Psoas muscle (tissue), 7 donors: ENCODE measurements at regions not wholly inside any gene's neighbourhood (a gene's known extent, or its start where the extent isn't known, plus 50 kb on each side); places are given as distances from the start of the nearest gene placed in this dataset.
A peak's percentile ranks its signal among the peaks of the same experiment; 100 is the strongest.
"Not testable (repeated sequence)": the region's sequence is repeated elsewhere in the genome, so short reads cannot be mapped to it uniquely, and the experiment has no call there.

Experiments
- ATAC-seq, 4 donors: fragments of 200-7000 bp; cut with Tn5 transposase; one replicate each; pipeline ENCODE4 v1.9.1; 2020; ENCODE audit warnings: moderate library complexity in 3 of 4, mild to moderate bottlenecking in 2 of 4
- DNase-seq, 2 donors: peaks; one replicate each; pipeline ENCODE4 v3.0.0-alpha.2; 2020
- H3K27ac ChIP-seq: fragments of 200-600 bp; one replicate; pipeline ENCODE4 v1.8.0; 2022
- H3K27me3 ChIP-seq, 3 donors: fragments of 200-600 bp in 1 of 3; one replicate each; pipeline versions ENCODE4 v1.6.1 to v1.8.0; 2013 to 2022; ENCODE audit warnings: low read length in 2 of 3, mild to moderate bottlenecking in 2 of 3, moderate library complexity in 1 of 3; ENCODE audit not compliant: insufficient read depth in 3 of 3
- H3K36me3 ChIP-seq, 2 donors: fragments of 200-600 bp in 1 of 2; one replicate each; pipeline versions ENCODE4 v1.6.1 to v1.8.0; 2013 to 2022; ENCODE audit warnings: low read depth in 1 of 2, mild to moderate bottlenecking in 1 of 2, moderate library complexity in 1 of 2; ENCODE audit not compliant: insufficient read depth in 1 of 2
- H3K4me1 ChIP-seq: fragments of 200-600 bp; one replicate; pipeline ENCODE4 v1.8.0; 2022
- H3K4me3 ChIP-seq: fragments of 200-600 bp; one replicate; pipeline ENCODE4 v1.8.0; 2022; ENCODE audit warnings: mild to moderate bottlenecking
- H3K9me3 ChIP-seq: fragments of 200-600 bp; one replicate; pipeline ENCODE4 v1.8.0; 2022
- CTCF ChIP-seq: fragments of 200-600 bp; IDR thresholded peaks from one replicate; pipeline ENCODE4 v1.8.0; 2022; ENCODE audit warnings: antibody characterized with exemption
- WGBS, 3 donors: extraction: QIAGEN DNeasy Blood & Tissue Kit; methylation state at CpG; one replicate each; pipeline versions ENCODE4 v1.1.6 to v1.1.7; 2013; 5-methylcytosine and 5-hydroxymethylcytosine counted together
- intact Hi-C, 2 donors: fragments of 100-400 bp; cut with DNase I; formaldehyde crosslinking; loops; one replicate each; pipeline versions ENCODE4 v1.11.0 to v1.14.2; 2022
- donor health status: healthy with polysubstance abuse.
- donor health status: DM: no; HTN: no; CAD: no; lungs with moderate emphysema.
- donor health status: Bipolar disorder and iron deficiency.
- donor health status: healthy.
- donor health status: DM: yes; HTN: yes; CAD: no.
- donor health status: DM: no; HTN: no; CAD: no.
- donor health status: DM: yes; HTN: yes; CAD: no.

DNA sequence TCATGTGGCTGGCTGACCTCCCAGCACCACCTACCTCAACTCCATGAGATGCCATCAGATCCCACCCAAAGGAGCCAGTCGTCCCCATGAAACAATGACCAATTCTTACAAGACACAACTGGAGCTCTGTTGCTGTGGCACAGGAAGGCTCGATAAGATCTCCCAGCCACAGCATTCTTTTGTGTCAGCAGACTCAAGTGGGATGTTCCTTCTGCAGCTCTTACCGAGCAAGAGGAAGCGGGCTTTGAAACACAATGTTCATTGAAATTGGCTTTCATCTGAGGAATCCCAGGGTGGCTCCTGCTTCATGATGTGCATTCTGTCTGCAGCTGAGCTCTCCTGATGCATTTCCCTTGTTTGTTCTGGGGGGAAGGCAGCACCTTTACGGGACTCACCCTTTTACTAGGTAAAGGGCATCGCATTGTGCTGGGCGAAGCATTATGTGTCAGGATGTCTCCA, 222.0 kb upstream of the SGK1 start:
- no peak for DNase-seq
- intact Hi-C loops: no loop called here
- peak in 3 of 4 donors; percentile 9 to 37 (median 21) for ATAC-seq
- Histone ChIP-seq H3K4me3 (no peak overlapping the region), H3K27ac (no peak overlapping the region), H3K4me1 (no peaks in the 10 kb centered on the region), H3K36me3 (no peaks in the 10 kb centered on the region), H3K27me3 (no peaks in the 10 kb centered on the region), H3K9me3 (no peaks in the 10 kb centered on the region)
- TF ChIP-seq CTCF: no peak
- WGBS, 3 donors: 74 to 76% (median 75%) methylated on average over 7 of the region's 7 CpGs

GRCh38 chr6:134537765-134538164, 219.9 kb upstream of the SGK1 start:
- intact Hi-C loops, H3K27ac ChIP-seq, H3K9me3 ChIP-seq, ATAC-seq, H3K4me3 ChIP-seq, H3K36me3 ChIP-seq, DNase-seq, H3K27me3 ChIP-seq: not testable (repeated sequence)
- H3K4me1 ChIP-seq: peaks cover 16% of the 10 kb centered on the region
- WGBS, 3 donors: 96 to 99% (median 97%) methylated on average over 10 of the region's 10 CpGs

DNA sequence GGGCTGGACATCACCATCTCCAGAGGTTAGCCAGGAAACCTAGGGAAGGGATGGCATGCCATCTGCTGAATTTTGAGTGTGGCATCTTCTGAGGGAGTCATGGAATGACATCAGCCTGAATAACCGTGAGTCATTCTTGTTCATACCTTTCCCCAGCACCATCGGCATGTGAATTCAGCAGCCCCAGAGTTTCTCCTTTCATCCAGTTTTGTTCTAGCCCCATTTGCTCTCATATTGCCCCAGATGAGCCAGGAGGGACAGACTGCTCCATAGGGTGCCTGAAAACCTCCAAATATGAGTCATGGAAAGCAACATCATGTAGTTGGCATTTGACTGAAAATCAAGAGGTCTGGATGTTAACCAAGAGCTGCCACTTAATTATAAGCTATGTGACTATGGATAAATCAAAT, 219.2 kb upstream of the SGK1 start:
- ATAC-seq: peak in 2 of 4 donors; percentile 25 to 69
- intact Hi-C loops: no loop called here
- 39 to 89% (median 78%) methylated on average over 2 of the region's 2 CpGs for WGBS, 3 donors

GRCh38 chr6:134535831-134536230, 217.9 kb upstream of the SGK1 start:
- no peak overlapping the region for H3K4me3 ChIP-seq
- H3K27ac ChIP-seq: no peak overlapping the region
- intact Hi-C loops: no loop called here
- no peak for ATAC-seq
- no peak for TF ChIP-seq CTCF
- DNase-seq: no peak
- peaks cover 22% of the 10 kb centered on the region for H3K4me1 ChIP-seq
- 86 to 94% (median 91%) methylated on average over 2 of the region's 2 CpGs for WGBS, 3 donors
- H3K27me3 ChIP-seq: no peaks in the 10 kb centered on the region
- no peaks in the 10 kb centered on the region for H3K9me3 ChIP-seq
- no peaks in the 10 kb centered on the region for H3K36me3 ChIP-seq

More for the DNA sequence above, 219.2 kb upstream of the SGK1 start:
- Histone ChIP-seq H3K4me3 (no peak overlapping the region), H3K9me3 (no peaks in the 10 kb centered on the region), H3K4me1 (peaks cover 16% of the 10 kb centered on the region), H3K27me3 (no peaks in the 10 kb centered on the region), H3K36me3 (no peaks in the 10 kb centered on the region), H3K27ac (no peak overlapping the region)
- DNase-seq: no peak
- TF ChIP-seq CTCF: no peak

- Histone ChIP-seq H3K27me3 (no peaks in the 10 kb centered on the region), H3K4me3 (no peak overlapping the region), H3K9me3 (no peaks in the 10 kb centered on the region), H3K27ac (peak overlapping the region; percentile 71), H3K36me3 (no peaks in the 10 kb centered on the region), H3K4me1 (peaks cover 22% of the 10 kb centered on the region)
- ATAC-seq: peak; percentile 28 to 67 (median 58)
- 61 to 84% (median 81%) methylated on average over 2 of the region's 2 CpGs for WGBS, 3 donors
- no peak for DNase-seq
- TF ChIP-seq CTCF: no peak
- intact Hi-C loops: loop anchor here in 1 of 2 donors (5.0 kb wide), 1 partner anchor 67 kb away; no protein-coding TSS in a partner anchor
Measured at GRCh38 chr6:134534708-134535149, 216.8 kb upstream of the SGK1 start.
